Hepatocyte (in vitro differentiated cells): ENCODE measurements at regions not wholly inside any gene's neighbourhood (a gene's known extent, or its start where the extent isn't known, plus 50 kb on each side); places are given as distances from the start of the nearest gene placed in this dataset.

Experiments
- EZH2 ChIP-seq: fragments of 200-600 bp; sonication (generic); IDR thresholded peaks from 2 replicates; pipeline ENCODE4 v1.6.1; 2016; ENCODE audit warnings: antibody characterized with exemption, mild to moderate bottlenecking, borderline replicate concordance
- EZH2phosphoT487 ChIP-seq: fragments of 200-600 bp; sonication (generic); IDR thresholded peaks from one replicate; pipeline ENCODE4 v1.6.1; 2018; ENCODE audit warnings: antibody characterized with exemption, mild to moderate bottlenecking, low read depth, moderate library complexity; ENCODE audit not compliant: unreplicated experiment, severe bottlenecking
- TF ChIP-seq, protein P1 (sequence below): fragments of 200-600 bp; sonication (generic); IDR thresholded peaks from 2 replicates; pipeline ENCODE4 v1.5.1; 2016; ENCODE audit warnings: antibody characterized with exemption, mild to moderate bottlenecking; ENCODE audit not compliant: poor library complexity

DNA sequence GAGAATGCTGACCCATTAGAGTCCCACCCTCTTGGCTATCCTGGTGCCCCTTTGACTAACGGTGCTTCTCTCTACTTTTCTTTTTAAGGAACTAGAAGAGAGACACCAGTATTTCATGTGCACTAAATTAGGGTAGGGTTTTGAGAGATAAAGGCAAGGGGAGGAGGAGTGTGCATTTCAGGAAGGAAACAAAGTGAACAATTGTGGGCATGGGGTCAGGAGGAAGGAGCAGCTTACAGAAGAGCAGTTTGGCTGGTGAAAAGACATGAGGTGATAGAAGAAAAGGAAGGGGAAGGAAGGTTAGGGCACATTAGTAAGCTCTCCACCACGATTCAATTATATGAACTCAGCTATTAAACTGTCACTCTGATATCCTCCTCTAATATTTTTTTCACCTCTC, 105.8 kb upstream of the CTAGE1 start:
- TF ChIP-seq, protein P1, sequence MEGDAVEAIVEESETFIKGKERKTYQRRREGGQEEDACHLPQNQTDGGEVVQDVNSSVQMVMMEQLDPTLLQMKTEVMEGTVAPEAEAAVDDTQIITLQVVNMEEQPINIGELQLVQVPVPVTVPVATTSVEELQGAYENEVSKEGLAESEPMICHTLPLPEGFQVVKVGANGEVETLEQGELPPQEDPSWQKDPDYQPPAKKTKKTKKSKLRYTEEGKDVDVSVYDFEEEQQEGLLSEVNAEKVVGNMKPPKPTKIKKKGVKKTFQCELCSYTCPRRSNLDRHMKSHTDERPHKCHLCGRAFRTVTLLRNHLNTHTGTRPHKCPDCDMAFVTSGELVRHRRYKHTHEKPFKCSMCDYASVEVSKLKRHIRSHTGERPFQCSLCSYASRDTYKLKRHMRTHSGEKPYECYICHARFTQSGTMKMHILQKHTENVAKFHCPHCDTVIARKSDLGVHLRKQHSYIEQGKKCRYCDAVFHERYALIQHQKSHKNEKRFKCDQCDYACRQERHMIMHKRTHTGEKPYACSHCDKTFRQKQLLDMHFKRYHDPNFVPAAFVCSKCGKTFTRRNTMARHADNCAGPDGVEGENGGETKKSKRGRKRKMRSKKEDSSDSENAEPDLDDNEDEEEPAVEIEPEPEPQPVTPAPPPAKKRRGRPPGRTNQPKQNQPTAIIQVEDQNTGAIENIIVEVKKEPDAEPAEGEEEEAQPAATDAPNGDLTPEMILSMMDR: no peak
- TF ChIP-seq EZH2 (no peak), EZH2phosphoT487 (no peak)
